ENCODE measurements at regions not wholly inside any gene's neighbourhood (a gene's known extent, or its start where the extent isn't known, plus 50 kb on each side); places are given as distances from the start of the nearest gene placed in this dataset.

DNA sequence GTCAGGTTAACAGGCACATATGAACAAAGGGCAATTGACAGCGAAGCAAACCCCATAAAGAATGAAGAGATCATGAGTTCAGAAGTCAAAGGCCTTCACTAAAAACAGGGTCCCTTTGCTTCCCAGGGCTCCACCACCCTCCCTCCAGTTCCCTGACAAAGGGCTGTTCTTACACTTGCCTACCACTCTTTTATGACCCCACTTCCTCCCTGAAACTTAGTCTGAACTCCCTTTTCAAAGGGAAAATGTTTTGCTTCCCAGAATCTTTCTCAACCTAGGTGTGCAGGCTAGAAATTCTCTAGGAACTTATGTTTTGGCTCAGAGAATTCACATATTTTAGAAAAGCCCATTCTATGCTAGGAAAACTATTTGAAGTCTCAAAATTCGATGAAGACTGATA, 86.0 kb upstream of the ITGA4 start:
- TF ChIP-seq, protein P1, sequence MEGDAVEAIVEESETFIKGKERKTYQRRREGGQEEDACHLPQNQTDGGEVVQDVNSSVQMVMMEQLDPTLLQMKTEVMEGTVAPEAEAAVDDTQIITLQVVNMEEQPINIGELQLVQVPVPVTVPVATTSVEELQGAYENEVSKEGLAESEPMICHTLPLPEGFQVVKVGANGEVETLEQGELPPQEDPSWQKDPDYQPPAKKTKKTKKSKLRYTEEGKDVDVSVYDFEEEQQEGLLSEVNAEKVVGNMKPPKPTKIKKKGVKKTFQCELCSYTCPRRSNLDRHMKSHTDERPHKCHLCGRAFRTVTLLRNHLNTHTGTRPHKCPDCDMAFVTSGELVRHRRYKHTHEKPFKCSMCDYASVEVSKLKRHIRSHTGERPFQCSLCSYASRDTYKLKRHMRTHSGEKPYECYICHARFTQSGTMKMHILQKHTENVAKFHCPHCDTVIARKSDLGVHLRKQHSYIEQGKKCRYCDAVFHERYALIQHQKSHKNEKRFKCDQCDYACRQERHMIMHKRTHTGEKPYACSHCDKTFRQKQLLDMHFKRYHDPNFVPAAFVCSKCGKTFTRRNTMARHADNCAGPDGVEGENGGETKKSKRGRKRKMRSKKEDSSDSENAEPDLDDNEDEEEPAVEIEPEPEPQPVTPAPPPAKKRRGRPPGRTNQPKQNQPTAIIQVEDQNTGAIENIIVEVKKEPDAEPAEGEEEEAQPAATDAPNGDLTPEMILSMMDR (IDR thresholded peaks at IDR 0.05), result no peak
- no peak for TF ChIP-seq POLR2A (IDR thresholded peaks at IDR 0.05)
